Panc1 (cell line): ENCODE measurements at regions not wholly inside any gene's neighbourhood (a gene's known extent, or its start where the extent isn't known, plus 50 kb on each side); places are given as distances from the start of the nearest gene placed in this dataset.

Source experiments
- ATAC-seq: fragments of 200-7000 bp; cut with Tn5 transposase; 2 replicates; pipeline ENCODE4 v1.9.1; 2020; ENCODE audit warnings: mild to moderate bottlenecking, moderate library complexity
- BruUV-seq: library from RNA; stranded (reverse); fragments of 400-500 nt; replicated peaks from 2 replicates; lab custom pipeline; 2021; lab: Mats Ljungman, UMichigan
- CTCF ChIA-PET: fragments of 300-600 bp; sonication (Branson Sonifier 250); formaldehyde crosslinking; loops from one replicate; lab custom pipeline; 2022; ENCODE audit warnings: antibody characterized with exemption; lab: Charles Lee
- POLR2A ChIA-PET: fragments of 300-600 bp; sonication (Branson Sonifier 250); formaldehyde crosslinking; loops from one replicate; lab custom pipeline; 2022; ENCODE audit warnings: antibody characterized with exemption; lab: Charles Lee
- DNase-seq: peaks from one replicate; pipeline ENCODE4 v3.0.0-alpha.2; 2010; ENCODE audit warnings: low read depth, low spot score
- H3K27ac ChIP-seq: 2 replicates; pipeline ENCODE4 v1.5.1; 2011; ENCODE audit warnings: mild to moderate bottlenecking, low read length, inconsistent platforms
- H3K27me3 ChIP-seq: fragments of 200-500 bp; sonication (Bioruptor generic); 2 replicates; pipeline ENCODE4 v1.6.0; 2014; ENCODE audit warnings: low read length, inconsistent platforms; ENCODE audit not compliant: control insufficient read depth, insufficient read depth
- H3K36me3 ChIP-seq: fragments of 200-500 bp; sonication (Bioruptor generic); 2 replicates; pipeline ENCODE4 v1.5.1; 2014; ENCODE audit warnings: inconsistent platforms, mild to moderate bottlenecking, low read length, moderate library complexity; ENCODE audit not compliant: control insufficient read depth, insufficient read depth
- H3K4me1 ChIP-seq: 2 replicates; pipeline ENCODE4 v1.5.1; 2011; ENCODE audit warnings: inconsistent platforms, mild to moderate bottlenecking, low read length, moderate library complexity; ENCODE audit not compliant: control insufficient read depth, insufficient read depth
- H3K4me3 ChIP-seq, 2 experiments: 2 replicates each; pipeline ENCODE4 v1.5.1; 2011 to 2012; ENCODE audit warnings: low read depth in 2 of 2, low read length in 2 of 2, mild to moderate bottlenecking in 2 of 2, inconsistent platforms in 1 of 2, moderate library complexity in 1 of 2
- H3K9me3 ChIP-seq: fragments of 200-500 bp; sonication (Bioruptor generic); 2 replicates; pipeline ENCODE4 v1.5.1; 2014; ENCODE audit warnings: low read depth, mild to moderate bottlenecking, inconsistent platforms, low read length, moderate library complexity; ENCODE audit not compliant: control insufficient read depth, insufficient read depth
- CTCF ChIP-seq: fragments of 450-650 bp; IDR thresholded peaks from 2 replicates; pipeline ENCODE4 v1.5.1; 2017; ENCODE audit warnings: mild to moderate bottlenecking
- POLR2AphosphoS5 ChIP-seq: IDR thresholded peaks from 2 replicates; pipeline ENCODE4 v1.6.1; 2012; ENCODE audit warnings: mild to moderate bottlenecking, low read depth, low read length, moderate library complexity
- SIN3A ChIP-seq: IDR thresholded peaks from 2 replicates; pipeline ENCODE4 v1.6.1; 2012; ENCODE audit warnings: low read depth, mild to moderate bottlenecking, low read length, moderate library complexity, borderline replicate concordance; ENCODE audit not compliant: insufficient read depth
- TCF7L2 ChIP-seq: IDR thresholded peaks from 2 replicates; pipeline ENCODE4 v1.6.1; 2011; ENCODE audit warnings: mild to moderate bottlenecking, low read depth, low read length, inconsistent platforms
- in situ Hi-C: cut with HindIII; loops from 2 replicates; pipeline ENCODE4 v1.10.0; 2016; ENCODE audit warnings: low sequenced_read_pairs, low pct_unique_long_range_greater_than_20kb
- intact Hi-C: fragments of 100-400 bp; cut with micrococcal nuclease; formaldehyde crosslinking; loops from one replicate; pipeline ENCODE4 v1.10.0; 2022; ENCODE audit not compliant: unreplicated experiment
- TF ChIP-seq, protein P1 (sequence below), 2 experiments: IDR thresholded peaks; 2 replicates each; pipeline ENCODE4 v1.6.1; 2011 to 2012; ENCODE audit warnings: low read depth in 2 of 2, control low read depth in 1 of 2, low read length in 1 of 2, mild to moderate bottlenecking in 1 of 2, moderate library complexity in 1 of 2; ENCODE audit not compliant: insufficient read depth in 1 of 2

DNA sequence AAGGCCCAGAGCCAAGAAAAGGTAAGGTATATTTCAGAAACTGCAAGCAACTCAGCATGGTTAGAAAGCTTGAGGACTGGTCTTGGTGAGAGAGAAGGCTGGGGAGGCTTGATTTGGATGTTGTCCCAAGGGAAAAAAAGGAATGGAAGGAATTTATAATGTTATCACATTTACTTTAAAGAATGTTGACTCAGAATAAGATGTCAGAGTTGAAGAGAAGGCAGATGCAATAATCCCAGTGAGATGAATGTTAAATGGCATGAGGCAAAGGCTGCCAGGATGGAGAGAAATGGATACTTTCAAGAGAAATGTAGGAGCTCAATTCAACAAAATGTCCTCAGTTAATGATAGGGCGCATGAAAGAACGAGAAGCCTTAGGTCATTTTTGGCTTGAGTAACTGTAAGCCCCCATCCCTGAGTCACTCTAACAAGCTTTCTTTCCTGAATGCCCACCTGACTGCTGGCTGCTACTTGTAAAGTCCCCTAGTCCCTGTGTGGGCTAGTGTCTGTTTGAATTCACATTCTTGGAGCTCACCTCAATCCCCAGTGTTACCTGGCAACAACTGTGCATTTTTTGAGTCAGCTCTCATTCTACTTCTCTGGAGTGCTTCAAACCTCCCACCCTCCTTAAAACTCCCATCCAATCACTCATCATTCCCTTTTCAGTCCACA, 103.0 kb upstream of the TAPT1 start:
- CTCF ChIA-PET: no interaction called here
- in situ Hi-C loops (no loop called here), intact Hi-C loops (no loop called here)
- Histone ChIP-seq H3K36me3 (no peaks in the 10 kb centered on the region), H3K4me1 (no peaks in the 10 kb centered on the region), H3K4me3 (no peak overlapping the region), H3K27me3 (no peaks in the 10 kb centered on the region), H3K9me3 (no peaks in the 10 kb centered on the region), H3K27ac (no peak overlapping the region)
- no peak for TF ChIP-seq TCF7L2
- TF ChIP-seq, protein P1, sequence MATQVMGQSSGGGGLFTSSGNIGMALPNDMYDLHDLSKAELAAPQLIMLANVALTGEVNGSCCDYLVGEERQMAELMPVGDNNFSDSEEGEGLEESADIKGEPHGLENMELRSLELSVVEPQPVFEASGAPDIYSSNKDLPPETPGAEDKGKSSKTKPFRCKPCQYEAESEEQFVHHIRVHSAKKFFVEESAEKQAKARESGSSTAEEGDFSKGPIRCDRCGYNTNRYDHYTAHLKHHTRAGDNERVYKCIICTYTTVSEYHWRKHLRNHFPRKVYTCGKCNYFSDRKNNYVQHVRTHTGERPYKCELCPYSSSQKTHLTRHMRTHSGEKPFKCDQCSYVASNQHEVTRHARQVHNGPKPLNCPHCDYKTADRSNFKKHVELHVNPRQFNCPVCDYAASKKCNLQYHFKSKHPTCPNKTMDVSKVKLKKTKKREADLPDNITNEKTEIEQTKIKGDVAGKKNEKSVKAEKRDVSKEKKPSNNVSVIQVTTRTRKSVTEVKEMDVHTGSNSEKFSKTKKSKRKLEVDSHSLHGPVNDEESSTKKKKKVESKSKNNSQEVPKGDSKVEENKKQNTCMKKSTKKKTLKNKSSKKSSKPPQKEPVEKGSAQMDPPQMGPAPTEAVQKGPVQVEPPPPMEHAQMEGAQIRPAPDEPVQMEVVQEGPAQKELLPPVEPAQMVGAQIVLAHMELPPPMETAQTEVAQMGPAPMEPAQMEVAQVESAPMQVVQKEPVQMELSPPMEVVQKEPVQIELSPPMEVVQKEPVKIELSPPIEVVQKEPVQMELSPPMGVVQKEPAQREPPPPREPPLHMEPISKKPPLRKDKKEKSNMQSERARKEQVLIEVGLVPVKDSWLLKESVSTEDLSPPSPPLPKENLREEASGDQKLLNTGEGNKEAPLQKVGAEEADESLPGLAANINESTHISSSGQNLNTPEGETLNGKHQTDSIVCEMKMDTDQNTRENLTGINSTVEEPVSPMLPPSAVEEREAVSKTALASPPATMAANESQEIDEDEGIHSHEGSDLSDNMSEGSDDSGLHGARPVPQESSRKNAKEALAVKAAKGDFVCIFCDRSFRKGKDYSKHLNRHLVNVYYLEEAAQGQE (IDR thresholded peaks at IDR 0.05; ENCODE audit: insufficient read depth in 1 of 2, low read depth in 2 of 2, low read length in 1 of 2): no peak
- no peak for TF ChIP-seq SIN3A
- no peak for TF ChIP-seq POLR2AphosphoS5
- TF ChIP-seq CTCF: no peak
- ATAC-seq (no peak), DNase-seq (no peak)
- POLR2A ChIA-PET: no interaction called here
- no TSS peak for BruUV-seq

- ChIA-PET CTCF (no interaction called here), POLR2A (no interaction called here)
- no TSS peak for BruUV-seq
- TF ChIP-seq, protein P1 (IDR thresholded peaks at IDR 0.05; ENCODE audit: insufficient read depth in 1 of 2, low read depth in 2 of 2, low read length in 1 of 2): no peak
- H3K27me3 ChIP-seq: no peaks in the 10 kb centered on the region
- H3K9me3 ChIP-seq: no peaks in the 10 kb centered on the region
- intact Hi-C loops (no loop called here), in situ Hi-C loops (no loop called here)
- H3K36me3 ChIP-seq: no peaks in the 10 kb centered on the region
- no peak overlapping the region for H3K4me3 ChIP-seq
- H3K4me1 ChIP-seq: no peaks in the 10 kb centered on the region
- DNase-seq (no peak), ATAC-seq (no peak)
- H3K27ac ChIP-seq: no peak overlapping the region
Observed at GRCh38 chr4:16322183-16322582, 95.9 kb upstream of the TAPT1 start.
